GM12801 (cell line): ENCODE measurements at regions not wholly inside any gene's neighbourhood (a gene's known extent, or its start where the extent isn't known, plus 50 kb on each side); places are given as distances from the start of the nearest gene placed in this dataset.

ENCODE experiments used
- TF ChIP-seq, protein P1 (sequence below): IDR thresholded peaks from one replicate; pipeline ENCODE4 v1.5.1; 2011; ENCODE audit warnings: control low read depth; ENCODE audit not compliant: insufficient read length; ENCODE audit errors: extremely low read depth

- TF ChIP-seq, protein P1, sequence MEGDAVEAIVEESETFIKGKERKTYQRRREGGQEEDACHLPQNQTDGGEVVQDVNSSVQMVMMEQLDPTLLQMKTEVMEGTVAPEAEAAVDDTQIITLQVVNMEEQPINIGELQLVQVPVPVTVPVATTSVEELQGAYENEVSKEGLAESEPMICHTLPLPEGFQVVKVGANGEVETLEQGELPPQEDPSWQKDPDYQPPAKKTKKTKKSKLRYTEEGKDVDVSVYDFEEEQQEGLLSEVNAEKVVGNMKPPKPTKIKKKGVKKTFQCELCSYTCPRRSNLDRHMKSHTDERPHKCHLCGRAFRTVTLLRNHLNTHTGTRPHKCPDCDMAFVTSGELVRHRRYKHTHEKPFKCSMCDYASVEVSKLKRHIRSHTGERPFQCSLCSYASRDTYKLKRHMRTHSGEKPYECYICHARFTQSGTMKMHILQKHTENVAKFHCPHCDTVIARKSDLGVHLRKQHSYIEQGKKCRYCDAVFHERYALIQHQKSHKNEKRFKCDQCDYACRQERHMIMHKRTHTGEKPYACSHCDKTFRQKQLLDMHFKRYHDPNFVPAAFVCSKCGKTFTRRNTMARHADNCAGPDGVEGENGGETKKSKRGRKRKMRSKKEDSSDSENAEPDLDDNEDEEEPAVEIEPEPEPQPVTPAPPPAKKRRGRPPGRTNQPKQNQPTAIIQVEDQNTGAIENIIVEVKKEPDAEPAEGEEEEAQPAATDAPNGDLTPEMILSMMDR = no peak
Measured at GRCh38 chr17:74125156-74125555, 78.3 kb upstream of the RPL38 start.

- TF ChIP-seq, protein P1 = no peak
Measured at GRCh38 chr17:74126179-74126900, 77.1 kb upstream of the RPL38 start.

DNA sequence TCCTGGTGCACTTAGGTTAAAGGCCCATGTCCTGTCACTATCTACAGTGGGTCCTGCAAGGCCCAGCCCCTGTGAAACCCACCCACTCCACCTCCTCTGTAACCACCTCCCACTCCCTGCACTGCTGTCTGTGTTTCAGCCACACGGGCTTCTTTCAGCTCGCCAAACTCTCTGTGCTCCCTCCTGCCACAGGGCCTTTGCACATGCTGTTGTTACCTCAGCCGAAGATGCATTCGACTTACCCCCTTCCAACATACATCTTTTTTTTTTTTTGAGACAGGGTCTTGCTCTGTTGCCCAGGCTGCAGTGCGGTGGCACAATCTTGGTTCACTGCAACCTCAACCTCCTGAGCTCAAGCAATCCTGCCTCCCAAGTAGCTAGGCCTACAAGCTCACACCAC, 76.5 kb upstream of the RPL38 start:
- TF ChIP-seq, protein P1 = no peak

DNA sequence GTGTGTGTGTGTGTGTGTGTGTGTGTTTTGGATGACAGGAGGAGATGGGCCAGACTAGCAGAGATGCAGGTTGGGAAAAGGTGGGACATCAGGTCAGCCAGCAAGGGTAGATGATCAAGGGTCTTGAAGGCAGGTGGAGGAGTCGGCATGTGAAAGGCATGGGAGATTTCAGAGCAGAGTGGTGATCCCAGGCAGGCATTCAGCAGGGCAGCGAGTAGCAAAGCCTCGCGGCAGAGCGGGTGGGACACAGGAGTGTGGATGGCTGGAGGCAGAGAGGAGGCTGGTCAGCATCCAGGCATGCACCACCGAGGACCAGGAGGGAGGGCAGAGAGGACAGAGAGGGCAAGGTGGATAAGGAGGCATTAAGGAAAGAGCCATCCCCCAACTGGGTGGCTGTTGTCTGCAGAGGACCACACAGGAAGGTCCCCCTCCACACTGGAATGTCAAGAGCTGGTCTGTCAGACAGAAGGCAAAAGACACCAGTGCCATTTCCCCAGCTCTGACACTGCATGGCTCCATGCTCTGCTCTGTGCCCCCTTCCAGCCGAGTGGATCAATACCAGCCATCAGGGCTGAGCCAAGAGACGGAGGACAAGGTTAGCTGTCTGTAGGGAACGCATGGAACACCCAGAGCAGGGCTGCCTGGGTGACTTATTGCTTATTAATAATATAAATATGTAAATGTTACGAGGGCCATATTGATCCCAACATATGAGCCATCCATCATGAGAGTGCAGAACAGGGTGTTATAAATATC, 74.8 kb upstream of the RPL38 start:
- TF ChIP-seq, protein P1 = no peak

GRCh38 chr17:74130276-74130675, 73.2 kb upstream of the RPL38 start:
- TF ChIP-seq, protein P1 = no peak

DNA sequence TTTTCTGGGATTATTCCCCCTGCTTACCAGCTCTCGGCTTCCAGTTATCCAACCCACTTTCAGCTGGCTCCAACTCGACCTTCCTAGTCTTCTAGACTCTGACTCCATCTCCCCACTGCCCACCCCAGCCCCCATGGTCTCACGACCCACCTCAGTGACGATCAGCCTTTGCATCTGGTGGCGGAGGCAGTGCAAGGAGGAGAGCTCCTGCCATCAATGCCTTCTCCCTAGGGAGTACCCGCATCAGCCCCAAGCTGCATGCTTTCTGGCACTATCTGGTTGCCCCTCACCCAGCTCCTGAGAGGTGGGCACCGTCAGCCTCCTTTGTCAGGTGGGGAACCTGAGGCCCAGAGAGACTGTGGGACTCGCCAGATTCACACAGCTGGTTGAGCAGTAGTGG, 72.6 kb upstream of the RPL38 start:
- TF ChIP-seq, protein P1 = no peak

GRCh38 chr17:74132354-74132753, 71.1 kb upstream of the RPL38 start:
- TF ChIP-seq, protein P1 = no peak
